ENCODE measurements at regions not wholly inside any gene's neighbourhood (a gene's known extent, or its start where the extent isn't known, plus 50 kb on each side); places are given as distances from the start of the nearest gene placed in this dataset.

GRCh38 chr15:61318802-61319525 lies 89.9 kb upstream of the RORA start:
- no peak for DNase-seq

- DNase-seq, result no peak
Observed at GRCh38 chr15:61318301-61318700, 89.2 kb upstream of the RORA start.

- DNase-seq, result no peak
Observed at GRCh38 chr15:61315471-61315870, 86.4 kb upstream of the RORA start.

GRCh38 chr15:61314427-61314826 lies 85.3 kb upstream of the RORA start:
- DNase-seq, result no peak

- DNase-seq, result no peak
Observed at GRCh38 chr15:61309617-61310016, 80.5 kb upstream of the RORA start.

GRCh38 chr15:61309031-61309511 lies 80.0 kb upstream of the RORA start:
- no peak for DNase-seq

- DNase-seq, result no peak
Observed at GRCh38 chr15:61308437-61308836, 79.3 kb upstream of the RORA start.

GRCh38 chr15:61307474-61307873 lies 78.4 kb upstream of the RORA start:
- no peak for DNase-seq

- DNase-seq, result no peak
Observed at GRCh38 chr15:61301701-61302100, 72.6 kb upstream of the RORA start.

- no peak for DNase-seq
Observed at GRCh38 chr15:61299075-61299763, 70.1 kb upstream of the RORA start.

GRCh38 chr15:61295239-61295638 lies 66.1 kb upstream of the RORA start:
- no peak for DNase-seq

- no peak for DNase-seq
Observed at GRCh38 chr15:61282661-61283060, 53.6 kb upstream of the RORA start.

- DNase-seq, result no peak
Observed at GRCh38 chr15:61281328-61281727, 52.2 kb upstream of the RORA start.

All from kidney glomerular epithelial cell (primary cell).